ENCODE measurements at regions not wholly inside any gene's neighbourhood (a gene's known extent, or its start where the extent isn't known, plus 50 kb on each side); places are given as distances from the start of the nearest gene placed in this dataset.
A peak's percentile ranks its signal among the peaks of the same experiment; 100 is the strongest.

DNA sequence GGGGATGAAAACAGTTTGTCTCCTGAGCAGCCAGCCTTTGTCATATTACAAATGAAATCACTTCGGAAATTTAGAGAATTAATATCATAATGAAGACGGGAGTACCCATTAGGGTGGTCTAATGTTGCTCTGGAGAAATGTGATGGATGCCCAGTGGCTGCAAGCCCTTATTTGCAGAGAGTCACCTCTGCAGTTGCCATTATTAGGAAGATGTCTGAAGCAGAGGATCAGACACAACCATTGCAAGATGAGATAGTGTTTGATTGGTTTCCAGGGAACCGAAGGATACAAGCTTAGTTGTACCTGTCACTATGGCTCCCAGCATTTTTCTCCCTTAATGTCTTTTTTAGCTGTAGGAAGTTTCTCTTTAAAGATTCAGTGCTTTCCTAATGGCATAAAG lies 272.4 kb downstream of the FIGN start:
- H3K4me1 ChIP-seq, result no peaks in the 10 kb centered on the region
- H3K36me3 ChIP-seq, result no peaks in the 10 kb centered on the region
- TF ChIP-seq EP300 (IDR thresholded peaks at IDR 0.05), result no peak
- no peak for TF ChIP-seq POLR2A (IDR thresholded peaks at IDR 0.05)
- TF ChIP-seq, protein P1, sequence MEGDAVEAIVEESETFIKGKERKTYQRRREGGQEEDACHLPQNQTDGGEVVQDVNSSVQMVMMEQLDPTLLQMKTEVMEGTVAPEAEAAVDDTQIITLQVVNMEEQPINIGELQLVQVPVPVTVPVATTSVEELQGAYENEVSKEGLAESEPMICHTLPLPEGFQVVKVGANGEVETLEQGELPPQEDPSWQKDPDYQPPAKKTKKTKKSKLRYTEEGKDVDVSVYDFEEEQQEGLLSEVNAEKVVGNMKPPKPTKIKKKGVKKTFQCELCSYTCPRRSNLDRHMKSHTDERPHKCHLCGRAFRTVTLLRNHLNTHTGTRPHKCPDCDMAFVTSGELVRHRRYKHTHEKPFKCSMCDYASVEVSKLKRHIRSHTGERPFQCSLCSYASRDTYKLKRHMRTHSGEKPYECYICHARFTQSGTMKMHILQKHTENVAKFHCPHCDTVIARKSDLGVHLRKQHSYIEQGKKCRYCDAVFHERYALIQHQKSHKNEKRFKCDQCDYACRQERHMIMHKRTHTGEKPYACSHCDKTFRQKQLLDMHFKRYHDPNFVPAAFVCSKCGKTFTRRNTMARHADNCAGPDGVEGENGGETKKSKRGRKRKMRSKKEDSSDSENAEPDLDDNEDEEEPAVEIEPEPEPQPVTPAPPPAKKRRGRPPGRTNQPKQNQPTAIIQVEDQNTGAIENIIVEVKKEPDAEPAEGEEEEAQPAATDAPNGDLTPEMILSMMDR (IDR thresholded peaks at IDR 0.05), result no peak
- TF ChIP-seq POLR2AphosphoS5 (IDR thresholded peaks at IDR 0.05), result no peak
- H3K27ac ChIP-seq, result no peak overlapping the region
- no peaks in the 10 kb centered on the region for H3K27me3 ChIP-seq
- WGBS, 2 donors, result 94 to 97% methylated on average over 3 of the region's 3 CpGs
- ATAC-seq (ENCODE audit: low FRiP score in 2 of 2) (no peak), DNase-seq (no peak)
- no peak overlapping the region for H3K4me3 ChIP-seq
- no peaks in the 10 kb centered on the region for H3K9me3 ChIP-seq

DNA sequence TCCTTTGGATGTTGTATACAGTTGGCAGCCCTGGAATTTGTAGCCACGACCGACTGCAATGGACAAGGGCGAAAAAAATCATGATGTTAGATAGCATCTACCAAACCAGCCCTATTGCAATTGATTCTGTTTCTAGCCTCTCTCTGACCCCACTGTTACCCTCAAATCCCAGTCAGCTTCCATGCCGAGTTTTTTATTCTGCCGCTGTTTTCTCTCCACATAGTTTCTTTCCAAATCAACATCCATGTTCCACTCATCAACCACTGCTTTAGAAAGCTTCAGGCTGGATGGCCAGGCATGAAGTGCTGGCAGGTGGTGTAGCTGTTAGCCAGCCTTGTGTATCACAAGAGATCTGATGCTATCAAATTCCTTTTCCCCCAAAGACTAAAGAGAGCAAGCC lies 272.8 kb downstream of the FIGN start:
- no peak overlapping the region for H3K27ac ChIP-seq
- no peak for TF ChIP-seq POLR2A (IDR thresholded peaks at IDR 0.05)
- TF ChIP-seq EP300 (IDR thresholded peaks at IDR 0.05), result no peak
- TF ChIP-seq, protein P1 (IDR thresholded peaks at IDR 0.05), result no peak
- TF ChIP-seq POLR2AphosphoS5 (IDR thresholded peaks at IDR 0.05), result no peak
- no peaks in the 10 kb centered on the region for H3K27me3 ChIP-seq
- WGBS, 2 donors, result 94 to 96% methylated on average over 5 of the region's 5 CpGs
- H3K4me1 ChIP-seq, result no peaks in the 10 kb centered on the region
- ATAC-seq (ENCODE audit: low FRiP score in 2 of 2) (no peak), DNase-seq (no peak)
- H3K36me3 ChIP-seq, result no peaks in the 10 kb centered on the region
- H3K9me3 ChIP-seq, result no peaks in the 10 kb centered on the region
- H3K4me3 ChIP-seq, result no peak overlapping the region

DNA sequence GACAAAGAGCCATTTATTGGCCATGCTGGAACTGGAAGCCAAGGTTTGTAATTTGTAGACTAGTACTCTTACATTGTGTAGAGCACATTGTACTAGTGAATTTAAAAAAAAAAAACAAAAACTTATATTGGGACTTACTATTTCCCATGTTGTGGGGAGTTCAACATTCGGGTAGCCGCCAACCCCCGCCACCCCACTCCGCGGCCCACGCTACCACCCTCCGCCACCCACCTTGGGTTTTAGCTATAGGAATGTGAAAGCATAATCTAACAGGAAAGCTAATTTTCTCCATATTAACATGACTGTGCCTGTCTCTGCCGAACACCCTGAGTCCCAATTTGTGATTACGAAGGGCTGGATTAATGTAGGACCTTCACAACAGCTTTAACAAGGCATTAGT lies 275.8 kb downstream of the FIGN start:
- Histone ChIP-seq H3K27me3 (no peaks in the 10 kb centered on the region), H3K4me1 (no peaks in the 10 kb centered on the region), H3K27ac (no peak overlapping the region), H3K36me3 (no peaks in the 10 kb centered on the region), H3K9me3 (no peaks in the 10 kb centered on the region), H3K4me3 (no peak overlapping the region)
- ATAC-seq (ENCODE audit: low FRiP score in 2 of 2) (no peak), DNase-seq (peak in 1 of 2 donors; percentile 54)
- 90 to 98% methylated on average over 9 of the region's 9 CpGs for WGBS, 2 donors
- TF ChIP-seq EP300 (IDR thresholded peaks at IDR 0.05), result no peak
- no peak for TF ChIP-seq POLR2AphosphoS5 (IDR thresholded peaks at IDR 0.05)
- no peak for TF ChIP-seq POLR2A (IDR thresholded peaks at IDR 0.05)
- TF ChIP-seq, protein P1 (IDR thresholded peaks at IDR 0.05), result no peak

DNA sequence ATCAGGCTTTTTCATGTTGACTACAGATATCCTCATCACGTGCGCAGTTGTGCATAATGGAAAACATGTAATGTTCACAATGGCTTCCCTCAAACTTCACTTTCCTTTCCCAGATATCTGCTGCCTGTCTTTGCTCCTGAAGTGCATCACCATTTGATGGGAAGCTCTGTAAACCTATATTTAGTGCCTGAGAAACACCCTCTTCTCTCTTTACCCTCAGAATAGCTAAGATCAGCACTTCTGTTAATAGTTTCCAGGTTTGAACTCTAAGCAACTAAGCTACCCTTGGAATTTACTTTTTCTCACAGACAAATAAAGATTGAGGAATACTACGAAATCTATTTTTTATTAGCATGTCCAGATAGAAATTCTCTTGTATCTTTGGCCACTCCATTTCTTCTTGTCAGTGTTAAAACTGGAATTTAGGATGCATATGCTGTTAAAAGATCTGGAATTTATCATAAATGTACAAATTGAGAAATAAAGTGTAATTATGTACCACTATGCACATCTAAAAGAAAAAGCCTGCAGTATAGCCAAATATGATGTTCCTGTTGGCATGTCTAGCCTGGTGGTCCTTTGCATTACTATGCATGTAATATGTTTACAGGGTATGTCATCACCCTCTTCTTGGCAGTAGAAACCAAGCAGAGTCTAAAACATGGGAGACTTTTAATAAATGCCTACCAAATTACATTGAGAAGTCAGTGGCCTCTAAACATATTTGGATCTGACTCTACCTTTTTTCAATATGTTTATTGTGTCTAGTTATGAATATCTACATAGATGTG lies 278.7 kb downstream of the FIGN start:
- H3K27me3 ChIP-seq, result no peaks in the 10 kb centered on the region
- TF ChIP-seq, protein P1 (IDR thresholded peaks at IDR 0.05), result no peak
- TF ChIP-seq POLR2A (IDR thresholded peaks at IDR 0.05) (no peak), EP300 (IDR thresholded peaks at IDR 0.05) (no peak), POLR2AphosphoS5 (IDR thresholded peaks at IDR 0.05) (no peak)
- WGBS, 2 donors, result 82% methylated on average over 3 of the region's 3 CpGs
- H3K9me3 ChIP-seq, result no peaks in the 10 kb centered on the region
- ATAC-seq (ENCODE audit: low FRiP score in 2 of 2), result no peak
- H3K4me1 ChIP-seq, result no peaks in the 10 kb centered on the region
- no peak for DNase-seq
- H3K27ac ChIP-seq, result no peak overlapping the region
- no peak overlapping the region for H3K4me3 ChIP-seq
- no peaks in the 10 kb centered on the region for H3K36me3 ChIP-seq

DNA sequence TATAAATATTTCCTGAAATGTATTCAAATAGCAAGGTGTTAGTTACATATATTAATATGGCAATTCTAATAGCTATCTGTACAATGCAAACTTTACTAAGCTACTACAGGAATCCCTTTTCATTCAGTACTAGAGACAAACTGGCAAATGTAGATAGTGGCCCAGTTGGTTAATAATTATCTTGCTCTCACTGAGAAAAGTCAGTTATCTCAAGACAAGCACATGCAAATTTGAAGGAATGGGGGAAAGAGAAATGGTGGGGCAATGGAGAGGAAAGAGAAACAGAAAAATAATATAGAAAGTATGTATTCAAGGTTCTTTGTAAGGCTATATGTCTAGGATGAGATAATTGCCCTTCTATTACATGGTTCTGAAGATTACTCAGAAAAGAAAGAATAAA lies 280.0 kb downstream of the FIGN start:
- Histone ChIP-seq H3K4me3 (no peak overlapping the region), H3K27ac (no peak overlapping the region), H3K27me3 (no peaks in the 10 kb centered on the region), H3K4me1 (no peaks in the 10 kb centered on the region), H3K36me3 (no peaks in the 10 kb centered on the region), H3K9me3 (no peaks in the 10 kb centered on the region)
- no peak for ATAC-seq (ENCODE audit: low FRiP score in 2 of 2)
- no peak for DNase-seq
- no peak for TF ChIP-seq POLR2A (IDR thresholded peaks at IDR 0.05)
- TF ChIP-seq EP300 (IDR thresholded peaks at IDR 0.05), result no peak
- TF ChIP-seq, protein P1 (IDR thresholded peaks at IDR 0.05), result no peak
- TF ChIP-seq POLR2AphosphoS5 (IDR thresholded peaks at IDR 0.05), result no peak
